B cell (primary cell): ENCODE measurements at regions not wholly inside any gene's neighbourhood (a gene's known extent, or its start where the extent isn't known, plus 50 kb on each side); places are given as distances from the start of the nearest gene placed in this dataset.

Experiments used
- CTCF ChIP-seq: fragments of 200-600 bp; IDR thresholded peaks from one replicate; pipeline ENCODE4 v1.8.0; 2022; ENCODE audit warnings: antibody characterized with exemption, mild to moderate bottlenecking
- EZH2 ChIP-seq: IDR thresholded peaks from 2 replicates; pipeline ENCODE4 v1.6.1; 2012; ENCODE audit warnings: borderline replicate concordance, low read depth, mild to moderate bottlenecking, moderate library complexity, low read length; ENCODE audit not compliant: insufficient read depth, poor library complexity, severe bottlenecking

GRCh38 chrX:39750848-39751247 lies 346.9 kb downstream of the BCOR start:
- TF ChIP-seq CTCF, result no peak
- TF ChIP-seq EZH2, result no peak
